HepG2 (cell line): ENCODE measurements at regions not wholly inside any gene's neighbourhood (a gene's known extent, or its start where the extent isn't known, plus 50 kb on each side); places are given as distances from the start of the nearest gene placed in this dataset.

ENCODE experiments used
- ATAC-seq: fragments of 200-7000 bp; cut with Tn5 transposase; 3 replicates; pipeline ENCODE4 v1.9.1; 2020; ENCODE audit warnings: mild to moderate bottlenecking, moderate library complexity
- BruUV-seq: library from RNA; stranded (reverse); fragments of 400-500 nt; replicated peaks from 2 replicates; lab custom pipeline; 2021; lab: Mats Ljungman, UMichigan
- CTCF ChIA-PET: fragments of 300-600 bp; formaldehyde crosslinking; extraction: SDS; loops from one replicate; lab custom pipeline; 2021; ENCODE audit warnings: low total read pairs, inconsistent platforms, low intra/inter-chr PET ratio; lab: Yijun Ruan, JAX
- POLR2A ChIA-PET: fragments of 350-600 bp; sonication (Branson Sonifier 250); formaldehyde crosslinking; loops from one replicate; lab custom pipeline; 2020; ENCODE audit warnings: antibody characterized with exemption, inconsistent platforms; lab: Yijun Ruan, JAX
- DNase-seq: peaks from one replicate; pipeline ENCODE4 v3.0.0-alpha.2; 2015; ENCODE audit warnings: low spot score
- FAIRE-seq: peaks from 3 replicates; lab custom pipeline; 2011; peaks lifted over from hg19 to GRCh38; lab: Jason Lieb, UNC
- H2AFZ ChIP-seq: one replicate; pipeline ENCODE4 v1.6.1; 2011; ENCODE audit warnings: low read length, inconsistent platforms
- H3K27ac ChIP-seq: fragments of 300-600 bp; 3 replicates; pipeline ENCODE4 v1.8.0; 2011; ENCODE audit warnings: mixed run types, mild to moderate bottlenecking, mixed read lengths, low read length, inconsistent platforms; ENCODE audit not compliant: insufficient read depth; ENCODE audit errors: extremely low read length
- H3K27me3 ChIP-seq, 2 experiments: fragments of 200-600 bp in 1 of 2; 2 replicates in 1 of 2; 3 replicates in 1 of 2; pipeline versions ENCODE4 v1.6.0 to v1.8.0; 2011; ENCODE audit warnings: low read length in 2 of 2, mild to moderate bottlenecking in 2 of 2, moderate library complexity in 2 of 2, inconsistent platforms in 1 of 2; ENCODE audit not compliant: insufficient read depth in 2 of 2, control insufficient read depth in 1 of 2
- H3K36me3 ChIP-seq, 2 experiments: fragments of 200-600 bp in 1 of 2; replicated peaks in 1 of 2; 2 replicates in 1 of 2; 3 replicates in 1 of 2; pipeline versions ENCODE4 v1.5.1 to v1.8.0; 2011; ENCODE audit warnings: low read length in 2 of 2, inconsistent platforms in 1 of 2; ENCODE audit not compliant: insufficient read depth in 2 of 2, control insufficient read depth in 1 of 2
- H3K4me1 ChIP-seq: 2 replicates; pipeline ENCODE4 v1.5.1; 2012; ENCODE audit warnings: low read length, inconsistent platforms; ENCODE audit not compliant: insufficient read depth
- H3K4me2 ChIP-seq: 2 replicates; pipeline ENCODE4 v1.6.0; 2011; ENCODE audit warnings: low read depth, low read length, inconsistent platforms
- H3K4me3 ChIP-seq, 3 experiments: fragments of 200-600 bp in 1 of 3; sonication (generic), shearing (Covaris generic) in 1 of 3; replicated peaks in 1 of 3; 2 replicates each; pipeline ENCODE4 v1.5.1; 2011 to 2016; ENCODE audit warnings: low read length in 3 of 3, inconsistent platforms in 2 of 3, low read depth in 2 of 3, mild to moderate bottlenecking in 2 of 3, control low read depth in 1 of 3, mixed read lengths in 1 of 3; ENCODE audit not compliant: insufficient read depth in 1 of 3
- H3K79me2 ChIP-seq: one replicate; pipeline ENCODE4 v1.6.1; 2011; ENCODE audit warnings: low read length, inconsistent platforms; ENCODE audit not compliant: insufficient read depth
- H3K9ac ChIP-seq: 2 replicates; pipeline ENCODE4 v1.6.0; 2011; ENCODE audit warnings: mild to moderate bottlenecking, low read depth, low read length, inconsistent platforms; ENCODE audit not compliant: insufficient read depth
- H3K9me3 ChIP-seq: 2 replicates; pipeline ENCODE4 v1.5.1; 2012; ENCODE audit warnings: mild to moderate bottlenecking, low read length
- H4K20me1 ChIP-seq: 2 replicates; pipeline ENCODE4 v1.6.0; 2011; ENCODE audit warnings: inconsistent platforms, mild to moderate bottlenecking, low read length, moderate library complexity; ENCODE audit not compliant: insufficient read depth
- ATM ChIP-seq: fragments of 450-650 bp; IDR thresholded peaks from 2 replicates; pipeline ENCODE4 v1.7.1; 2017; ENCODE audit warnings: mild to moderate bottlenecking, borderline replicate concordance
- KDM5A ChIP-seq: fragments of 200-600 bp; sonication (generic); IDR thresholded peaks from 2 replicates; pipeline ENCODE4 v1.7.0; 2018; ENCODE audit warnings: antibody characterized with exemption, mild to moderate bottlenecking, low read length, borderline replicate concordance
- ZBTB1 ChIP-seq: sonication (generic); formaldehyde crosslinking; IDR thresholded peaks from 2 replicates; pipeline ENCODE4 v1.4.0; 2020; ENCODE audit warnings: missing genetic modification reagents, borderline replicate concordance
- ZMYM4 ChIP-seq: sonication (generic); formaldehyde crosslinking; IDR thresholded peaks from 2 replicates; pipeline ENCODE4 v1.8.1; 2023; ENCODE audit warnings: mild to moderate bottlenecking, missing genetic modification reagents
- ZNF747 ChIP-seq: sonication (generic); formaldehyde crosslinking; IDR thresholded peaks from 2 replicates; pipeline ENCODE4 v1.8.1; 2023; ENCODE audit warnings: missing genetic modification reagents, mild to moderate bottlenecking, borderline replicate concordance
- WGBS: methylation state at CpG from one replicate; pipeline ENCODE4 v1.1.6; 2017; ENCODE audit warnings: low lambda C conversion rate; 5-methylcytosine and 5-hydroxymethylcytosine counted together
- in situ Hi-C: cut with HindIII; loops from 2 replicates; pipeline ENCODE4 v1.10.0; 2017; ENCODE audit warnings: low pct_unique_long_range_greater_than_20kb; ENCODE audit not compliant: extremely low pct_ligation_motif_present
- intact Hi-C: fragments of 100-400 bp; cut with micrococcal nuclease; formaldehyde crosslinking; loops from one replicate; pipeline ENCODE4 v1.10.0; 2022; ENCODE audit not compliant: unreplicated experiment
- TF ChIP-seq, protein P1 (sequence below): sonication (generic); formaldehyde crosslinking; IDR thresholded peaks from 2 replicates; pipeline ENCODE4 v1.4.0; 2020; ENCODE audit warnings: mild to moderate bottlenecking, missing genetic modification reagents
- TF ChIP-seq, protein P2 (sequence below), 2 experiments: fragments of 450-650 bp in 1 of 2; sonication (generic) in 1 of 2; formaldehyde crosslinking in 1 of 2; IDR thresholded peaks; 2 replicates each; pipeline versions ENCODE4 v1.6.1 to v1.8.0; 2016 to 2022; ENCODE audit warnings: antibody characterized with exemption in 1 of 2, mild to moderate bottlenecking in 1 of 2, missing genetic modification reagents in 1 of 2

DNA sequence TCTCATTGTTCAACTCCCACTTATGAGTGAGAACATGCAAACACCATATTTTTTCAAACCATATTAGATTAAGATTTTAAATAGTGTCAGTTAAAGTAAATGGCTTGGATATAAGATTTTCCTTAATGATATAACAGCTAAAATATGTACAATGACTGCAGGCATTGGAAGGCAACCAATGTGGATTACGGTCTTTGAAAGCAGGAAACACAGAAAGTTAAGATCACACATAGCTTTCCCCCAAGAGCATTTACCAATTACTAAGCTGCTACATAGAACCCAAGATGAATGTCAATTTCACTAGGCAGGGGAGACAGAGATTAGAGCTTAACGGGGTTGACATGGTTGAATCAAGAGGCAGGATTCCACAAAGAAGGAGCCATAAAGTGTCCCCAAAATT, 173.2 kb upstream of the TRPC4 start:
- Histone ChIP-seq H3K27ac (no peak overlapping the region), H3K9me3 (peaks cover 38% of the 10 kb centered on the region), H3K4me1 (no peaks in the 10 kb centered on the region), H4K20me1 (no peaks in the 10 kb centered on the region), H3K27me3 (no peaks in the 10 kb centered on the region), H3K4me3 (no peak overlapping the region), H3K79me2 (no peaks in the 10 kb centered on the region), H3K4me2 (no peak overlapping the region), H2AFZ (no peak overlapping the region), H3K9ac (no peak overlapping the region), H3K36me3 (no peaks in the 10 kb centered on the region)
- in situ Hi-C loops (no loop called here), intact Hi-C loops (no loop called here)
- DNase-seq (no peak), ATAC-seq (no peak), FAIRE-seq (no peak)
- BruUV-seq: no TSS peak
- 9% methylated on average over 2 of the region's 2 CpGs for WGBS
- ChIA-PET POLR2A (no interaction called here), CTCF (no interaction called here)
- no peak for TF ChIP-seq ATM
- no peak for TF ChIP-seq ZBTB1 (CRISPR knock-in tag)
- TF ChIP-seq, protein P1, sequence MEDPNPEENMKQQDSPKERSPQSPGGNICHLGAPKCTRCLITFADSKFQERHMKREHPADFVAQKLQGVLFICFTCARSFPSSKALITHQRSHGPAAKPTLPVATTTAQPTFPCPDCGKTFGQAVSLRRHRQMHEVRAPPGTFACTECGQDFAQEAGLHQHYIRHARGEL (CRISPR knock-in tag): no peak

DNA sequence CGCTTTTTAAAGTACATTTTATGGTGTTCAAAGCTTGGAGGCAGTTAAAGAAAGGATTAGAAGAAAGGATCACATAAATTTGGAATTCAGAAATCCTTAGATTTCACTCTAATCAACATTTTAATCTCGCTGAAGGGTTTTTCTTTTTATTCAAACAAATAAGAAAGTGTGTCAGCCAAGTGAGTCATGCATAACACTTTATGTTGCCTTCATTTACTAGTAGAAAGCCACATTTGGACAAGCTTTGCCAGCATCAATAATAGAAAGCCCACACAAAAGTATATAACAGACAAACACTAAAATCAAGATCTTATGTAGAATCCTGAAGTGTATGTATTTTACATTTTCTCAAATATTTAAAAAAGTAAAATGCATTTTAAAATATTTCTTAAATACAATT, 154.9 kb upstream of the TRPC4 start:
- Histone ChIP-seq H3K4me1 (no peaks in the 10 kb centered on the region), H3K79me2 (no peaks in the 10 kb centered on the region), H3K9me3 (peaks cover 36% of the 10 kb centered on the region), H3K27ac (no peak overlapping the region), H3K4me2 (no peak overlapping the region), H3K4me3 (no peak overlapping the region), H3K36me3 (no peaks in the 10 kb centered on the region), H2AFZ (no peak overlapping the region), H3K9ac (no peak overlapping the region), H4K20me1 (no peaks in the 10 kb centered on the region), H3K27me3 (no peaks in the 10 kb centered on the region)
- BruUV-seq: no TSS peak
- ATAC-seq (no peak), FAIRE-seq (no peak), DNase-seq (no peak)
- 3% methylated on average over 2 of the region's 2 CpGs for WGBS
- ChIA-PET CTCF (no interaction called here), POLR2A (no interaction called here)
- intact Hi-C loops (no loop called here), in situ Hi-C loops (no loop called here)
- no peak for TF ChIP-seq ZMYM4
- no peak for TF ChIP-seq ZNF747
- no peak for TF ChIP-seq KDM5A
- TF ChIP-seq, protein P2, sequence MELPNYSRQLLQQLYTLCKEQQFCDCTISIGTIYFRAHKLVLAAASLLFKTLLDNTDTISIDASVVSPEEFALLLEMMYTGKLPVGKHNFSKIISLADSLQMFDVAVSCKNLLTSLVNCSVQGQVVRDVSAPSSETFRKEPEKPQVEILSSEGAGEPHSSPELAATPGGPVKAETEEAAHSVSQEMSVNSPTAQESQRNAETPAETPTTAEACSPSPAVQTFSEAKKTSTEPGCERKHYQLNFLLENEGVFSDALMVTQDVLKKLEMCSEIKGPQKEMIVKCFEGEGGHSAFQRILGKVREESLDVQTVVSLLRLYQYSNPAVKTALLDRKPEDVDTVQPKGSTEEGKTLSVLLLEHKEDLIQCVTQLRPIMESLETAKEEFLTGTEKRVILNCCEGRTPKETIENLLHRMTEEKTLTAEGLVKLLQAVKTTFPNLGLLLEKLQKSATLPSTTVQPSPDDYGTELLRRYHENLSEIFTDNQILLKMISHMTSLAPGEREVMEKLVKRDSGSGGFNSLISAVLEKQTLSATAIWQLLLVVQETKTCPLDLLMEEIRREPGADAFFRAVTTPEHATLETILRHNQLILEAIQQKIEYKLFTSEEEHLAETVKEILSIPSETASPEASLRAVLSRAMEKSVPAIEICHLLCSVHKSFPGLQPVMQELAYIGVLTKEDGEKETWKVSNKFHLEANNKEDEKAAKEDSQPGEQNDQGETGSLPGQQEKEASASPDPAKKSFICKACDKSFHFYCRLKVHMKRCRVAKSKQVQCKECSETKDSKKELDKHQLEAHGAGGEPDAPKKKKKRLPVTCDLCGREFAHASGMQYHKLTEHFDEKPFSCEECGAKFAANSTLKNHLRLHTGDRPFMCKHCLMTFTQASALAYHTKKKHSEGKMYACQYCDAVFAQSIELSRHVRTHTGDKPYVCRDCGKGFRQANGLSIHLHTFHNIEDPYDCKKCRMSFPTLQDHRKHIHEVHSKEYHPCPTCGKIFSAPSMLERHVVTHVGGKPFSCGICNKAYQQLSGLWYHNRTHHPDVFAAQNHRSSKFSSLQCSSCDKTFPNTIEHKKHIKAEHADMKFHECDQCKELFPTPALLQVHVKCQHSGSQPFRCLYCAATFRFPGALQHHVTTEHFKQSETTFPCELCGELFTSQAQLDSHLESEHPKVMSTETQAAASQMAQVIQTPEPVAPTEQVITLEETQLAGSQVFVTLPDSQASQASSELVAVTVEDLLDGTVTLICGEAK (IDR thresholded peaks at IDR 0.05): no peak
- TF ChIP-seq, protein P2 (CRISPR knock-in tag; IDR thresholded peaks at IDR 0.05): no peak
